Lower lobe of right lung (tissue), 2 donors: ENCODE measurements at regions not wholly inside any gene's neighbourhood (a gene's known extent, or its start where the extent isn't known, plus 50 kb on each side); places are given as distances from the start of the nearest gene placed in this dataset.

ENCODE experiments used
- ATAC-seq, 2 donors: fragments of 200-7000 bp; cut with Tn5 transposase; one replicate each; pipeline ENCODE4 v1.9.1; 2020 to 2022; ENCODE audit warnings: mild to moderate bottlenecking in 2 of 2, moderate library complexity in 2 of 2
- DNase-seq: peaks from one replicate; pipeline ENCODE4 v3.0.0-alpha.2; 2020
- H3K27ac ChIP-seq: fragments of 200-600 bp; one replicate; pipeline ENCODE4 v1.8.0; 2022
- H3K27me3 ChIP-seq: fragments of 200-600 bp; one replicate; pipeline ENCODE4 v1.8.0; 2022; ENCODE audit warnings: low read depth
- H3K36me3 ChIP-seq: fragments of 200-600 bp; one replicate; pipeline ENCODE4 v1.8.0; 2022; ENCODE audit warnings: mild to moderate bottlenecking
- H3K4me1 ChIP-seq: fragments of 200-600 bp; one replicate; pipeline ENCODE4 v1.8.0; 2022
- H3K4me3 ChIP-seq: fragments of 200-600 bp; one replicate; pipeline ENCODE4 v1.8.0; 2022; ENCODE audit warnings: mild to moderate bottlenecking
- H3K9me3 ChIP-seq: fragments of 200-600 bp; one replicate; pipeline ENCODE4 v1.8.0; 2022
- CTCF ChIP-seq: fragments of 200-600 bp; IDR thresholded peaks from one replicate; pipeline ENCODE4 v1.8.0; 2022; ENCODE audit warnings: antibody characterized with exemption, mild to moderate bottlenecking
- intact Hi-C: fragments of 100-400 bp; cut with DNase I; formaldehyde crosslinking; loops from one replicate; pipeline ENCODE4 v1.11.0; 2022
- donor health status: DM: no; HTN: yes; CAD: no; lungs with severe emphysema.

GRCh38 chr4:176875446-176875930 lies 82.8 kb upstream of the VEGFC start:
- TF ChIP-seq CTCF: no peak
- ATAC-seq (no peak), DNase-seq (no peak)
- Histone ChIP-seq H3K27me3 (no peaks in the 10 kb centered on the region), H3K4me3 (no peak overlapping the region), H3K4me1 (no peaks in the 10 kb centered on the region), H3K27ac (no peak overlapping the region), H3K9me3 (no peaks in the 10 kb centered on the region), H3K36me3 (no peaks in the 10 kb centered on the region)
- intact Hi-C loops: no loop called here

GRCh38 chr4:176879380-176880116 lies 86.8 kb upstream of the VEGFC start:
- no peak for DNase-seq
- no peaks in the 10 kb centered on the region for H3K27me3 ChIP-seq
- intact Hi-C loops: no loop called here

GRCh38 chr4:176882206-176882605 lies 89.5 kb upstream of the VEGFC start:
- Histone ChIP-seq H3K4me1 (no peaks in the 10 kb centered on the region), H3K36me3 (no peaks in the 10 kb centered on the region), H3K27me3 (no peaks in the 10 kb centered on the region), H3K9me3 (no peaks in the 10 kb centered on the region), H3K4me3 (no peak overlapping the region), H3K27ac (no peak overlapping the region)
- no peak for TF ChIP-seq CTCF
- intact Hi-C loops: no loop called here
- DNase-seq (no peak), ATAC-seq (no peak)

More at GRCh38 chr4:176879380-176880116, 86.8 kb upstream of the VEGFC start:
- Histone ChIP-seq H3K4me3 (no peak overlapping the region), H3K36me3 (no peaks in the 10 kb centered on the region), H3K27ac (no peak overlapping the region), H3K9me3 (no peaks in the 10 kb centered on the region), H3K4me1 (no peaks in the 10 kb centered on the region)
- TF ChIP-seq CTCF: no peak
- no peak for ATAC-seq

GRCh38 chr4:176883108-176883550 lies 90.4 kb upstream of the VEGFC start:
- DNase-seq: no peak
- no peak overlapping the region for H3K4me3 ChIP-seq
- TF ChIP-seq CTCF: no peak
- ATAC-seq: no peak
- no peaks in the 10 kb centered on the region for H3K27me3 ChIP-seq
- no peaks in the 10 kb centered on the region for H3K36me3 ChIP-seq
- no peak overlapping the region for H3K27ac ChIP-seq
- no peaks in the 10 kb centered on the region for H3K9me3 ChIP-seq
- H3K4me1 ChIP-seq: no peaks in the 10 kb centered on the region
- intact Hi-C loops: no loop called here

GRCh38 chr4:176883681-176884418 lies 91.1 kb upstream of the VEGFC start:
- intact Hi-C loops: no loop called here
- H3K36me3 ChIP-seq: no peaks in the 10 kb centered on the region
- no peak for DNase-seq
- ATAC-seq: no peak
- no peaks in the 10 kb centered on the region for H3K9me3 ChIP-seq
- H3K27me3 ChIP-seq: no peaks in the 10 kb centered on the region
- no peaks in the 10 kb centered on the region for H3K4me1 ChIP-seq
- no peak overlapping the region for H3K4me3 ChIP-seq
- TF ChIP-seq CTCF: no peak
- no peak overlapping the region for H3K27ac ChIP-seq
